ENCODE measurements at regions not wholly inside any gene's neighbourhood (a gene's known extent, or its start where the extent isn't known, plus 50 kb on each side); places are given as distances from the start of the nearest gene placed in this dataset.
"Not testable (repeated sequence)": the region's sequence is repeated elsewhere in the genome, so short reads cannot be mapped to it uniquely, and the experiment has no call there.

DNA sequence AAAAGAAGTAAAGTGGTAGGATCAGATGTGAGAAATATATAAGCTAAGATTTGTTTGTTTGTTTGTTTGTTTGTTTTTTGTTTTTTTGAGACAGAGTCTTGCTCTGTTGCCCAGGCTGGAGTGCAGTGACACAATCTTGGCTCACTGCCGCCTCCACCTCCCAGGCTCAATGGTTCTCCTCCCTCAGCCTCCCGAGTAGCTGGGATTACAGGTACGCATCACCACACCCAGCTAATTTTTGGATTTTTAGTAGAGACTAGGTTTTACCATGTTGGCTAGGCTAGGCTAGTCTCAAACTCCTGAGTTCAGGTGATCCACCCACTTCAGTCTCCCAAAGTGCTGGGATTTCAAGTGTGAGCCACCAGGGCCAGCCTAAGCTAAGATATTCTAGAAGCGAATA lies 4817.1 kb upstream of the OR11H1 start:
- not testable (repeated sequence) for TF ChIP-seq CSDC2 (CRISPR knock-in tag; IDR thresholded peaks at IDR 0.05); PPARA (CRISPR knock-in tag; IDR thresholded peaks at IDR 0.05; ENCODE audit: borderline replicate concordance); TCF4 (CRISPR knock-in tag; IDR thresholded peaks at IDR 0.05; ENCODE audit: borderline replicate concordance); ZFP30 (CRISPR knock-in tag; IDR thresholded peaks at IDR 0.05); RARB (CRISPR knock-in tag; IDR thresholded peaks at IDR 0.05); ISL1 (CRISPR knock-in tag; IDR thresholded peaks at IDR 0.05); GLIS3 (CRISPR knock-in tag; IDR thresholded peaks at IDR 0.05); ZNF565 (CRISPR knock-in tag; conservative IDR thresholded peaks at IDR 0.05; ENCODE audit: low read depth); SNAI2 (CRISPR knock-in tag; IDR thresholded peaks at IDR 0.05)
- TF ChIP-seq, protein P1, sequence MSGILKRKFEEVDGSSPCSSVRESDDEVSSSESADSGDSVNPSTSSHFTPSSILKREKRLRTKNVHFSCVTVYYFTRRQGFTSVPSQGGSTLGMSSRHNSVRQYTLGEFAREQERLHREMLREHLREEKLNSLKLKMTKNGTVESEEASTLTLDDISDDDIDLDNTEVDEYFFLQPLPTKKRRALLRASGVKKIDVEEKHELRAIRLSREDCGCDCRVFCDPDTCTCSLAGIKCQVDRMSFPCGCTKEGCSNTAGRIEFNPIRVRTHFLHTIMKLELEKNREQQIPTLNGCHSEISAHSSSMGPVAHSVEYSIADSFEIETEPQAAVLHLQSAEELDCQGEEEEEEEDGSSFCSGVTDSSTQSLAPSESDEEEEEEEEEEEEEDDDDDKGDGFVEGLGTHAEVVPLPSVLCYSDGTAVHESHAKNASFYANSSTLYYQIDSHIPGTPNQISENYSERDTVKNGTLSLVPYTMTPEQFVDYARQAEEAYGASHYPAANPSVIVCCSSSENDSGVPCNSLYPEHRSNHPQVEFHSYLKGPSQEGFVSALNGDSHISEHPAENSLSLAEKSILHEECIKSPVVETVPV (CRISPR knock-in tag; IDR thresholded peaks at IDR 0.05), result not testable (repeated sequence)
- TF ChIP-seq, protein P2, sequence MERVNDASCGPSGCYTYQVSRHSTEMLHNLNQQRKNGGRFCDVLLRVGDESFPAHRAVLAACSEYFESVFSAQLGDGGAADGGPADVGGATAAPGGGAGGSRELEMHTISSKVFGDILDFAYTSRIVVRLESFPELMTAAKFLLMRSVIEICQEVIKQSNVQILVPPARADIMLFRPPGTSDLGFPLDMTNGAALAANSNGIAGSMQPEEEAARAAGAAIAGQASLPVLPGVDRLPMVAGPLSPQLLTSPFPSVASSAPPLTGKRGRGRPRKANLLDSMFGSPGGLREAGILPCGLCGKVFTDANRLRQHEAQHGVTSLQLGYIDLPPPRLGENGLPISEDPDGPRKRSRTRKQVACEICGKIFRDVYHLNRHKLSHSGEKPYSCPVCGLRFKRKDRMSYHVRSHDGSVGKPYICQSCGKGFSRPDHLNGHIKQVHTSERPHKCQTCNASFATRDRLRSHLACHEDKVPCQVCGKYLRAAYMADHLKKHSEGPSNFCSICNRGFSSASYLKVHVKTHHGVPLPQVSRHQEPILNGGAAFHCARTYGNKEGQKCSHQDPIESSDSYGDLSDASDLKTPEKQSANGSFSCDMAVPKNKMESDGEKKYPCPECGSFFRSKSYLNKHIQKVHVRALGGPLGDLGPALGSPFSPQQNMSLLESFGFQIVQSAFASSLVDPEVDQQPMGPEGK (CRISPR knock-in tag; IDR thresholded peaks at IDR 0.05; ENCODE audit: borderline replicate concordance), result not testable (repeated sequence)
- TF ChIP-seq, protein P3, sequence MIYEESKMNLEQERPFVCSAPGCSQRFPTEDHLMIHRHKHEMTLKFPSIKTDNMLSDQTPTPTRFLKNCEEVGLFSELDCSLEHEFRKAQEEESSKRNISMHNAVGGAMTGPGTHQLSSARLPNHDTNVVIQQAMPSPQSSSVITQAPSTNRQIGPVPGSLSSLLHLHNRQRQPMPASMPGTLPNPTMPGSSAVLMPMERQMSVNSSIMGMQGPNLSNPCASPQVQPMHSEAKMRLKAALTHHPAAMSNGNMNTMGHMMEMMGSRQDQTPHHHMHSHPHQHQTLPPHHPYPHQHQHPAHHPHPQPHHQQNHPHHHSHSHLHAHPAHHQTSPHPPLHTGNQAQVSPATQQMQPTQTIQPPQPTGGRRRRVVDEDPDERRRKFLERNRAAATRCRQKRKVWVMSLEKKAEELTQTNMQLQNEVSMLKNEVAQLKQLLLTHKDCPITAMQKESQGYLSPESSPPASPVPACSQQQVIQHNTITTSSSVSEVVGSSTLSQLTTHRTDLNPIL (CRISPR knock-in tag; IDR thresholded peaks at IDR 0.05; ENCODE audit: low read depth), result not testable (repeated sequence)
